Stimulated activated CD8-positive, alpha-beta memory T cell treated with anti-CD3 and anti-CD28 coated beads, Interleukin-15, amount 100 ng/mL, for 1 hour (primary cell): ENCODE measurements at regions not wholly inside any gene's neighbourhood (a gene's known extent, or its start where the extent isn't known, plus 50 kb on each side); places are given as distances from the start of the nearest gene placed in this dataset.

ENCODE experiments used
- DNase-seq: peaks from one replicate; pipeline ENCODE4 v3.0.0-alpha.2; 2020; ENCODE audit warnings: low read depth

DNA sequence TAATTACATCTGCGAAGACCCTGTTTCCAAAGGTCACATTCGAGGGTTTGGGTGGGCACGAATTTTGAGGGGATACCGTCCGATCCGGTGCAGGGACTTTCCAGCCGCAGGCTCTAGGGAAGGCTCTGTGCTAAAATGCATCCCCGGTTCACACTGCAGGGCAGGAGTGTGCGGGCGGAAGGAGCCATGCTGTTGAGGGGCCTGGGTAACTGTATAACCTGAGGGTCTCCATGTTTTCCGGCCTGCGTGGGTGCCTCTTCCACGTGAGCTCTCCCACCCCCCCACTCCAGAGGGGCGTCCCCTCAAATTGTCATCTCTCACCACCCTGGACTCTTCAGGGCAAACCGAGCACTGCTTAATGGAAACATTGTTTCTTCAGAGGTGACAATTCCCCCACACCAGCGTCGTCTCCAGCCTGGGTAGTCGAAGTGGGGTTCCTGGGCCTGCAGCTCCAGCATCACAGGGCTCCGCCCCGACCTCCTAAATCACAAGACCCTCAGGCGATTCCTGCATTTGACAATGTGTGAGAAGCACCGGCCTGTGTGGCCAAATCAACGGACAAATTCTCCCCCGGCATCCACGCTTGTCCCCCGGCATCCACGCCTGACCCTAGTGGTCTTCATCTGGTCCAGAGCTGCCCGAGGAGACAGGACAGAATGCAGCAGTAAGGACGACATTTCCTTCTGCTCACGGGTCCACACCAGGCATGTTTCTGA lies 51.2 kb downstream of the FOXL3 start:
- no peak for DNase-seq

DNA sequence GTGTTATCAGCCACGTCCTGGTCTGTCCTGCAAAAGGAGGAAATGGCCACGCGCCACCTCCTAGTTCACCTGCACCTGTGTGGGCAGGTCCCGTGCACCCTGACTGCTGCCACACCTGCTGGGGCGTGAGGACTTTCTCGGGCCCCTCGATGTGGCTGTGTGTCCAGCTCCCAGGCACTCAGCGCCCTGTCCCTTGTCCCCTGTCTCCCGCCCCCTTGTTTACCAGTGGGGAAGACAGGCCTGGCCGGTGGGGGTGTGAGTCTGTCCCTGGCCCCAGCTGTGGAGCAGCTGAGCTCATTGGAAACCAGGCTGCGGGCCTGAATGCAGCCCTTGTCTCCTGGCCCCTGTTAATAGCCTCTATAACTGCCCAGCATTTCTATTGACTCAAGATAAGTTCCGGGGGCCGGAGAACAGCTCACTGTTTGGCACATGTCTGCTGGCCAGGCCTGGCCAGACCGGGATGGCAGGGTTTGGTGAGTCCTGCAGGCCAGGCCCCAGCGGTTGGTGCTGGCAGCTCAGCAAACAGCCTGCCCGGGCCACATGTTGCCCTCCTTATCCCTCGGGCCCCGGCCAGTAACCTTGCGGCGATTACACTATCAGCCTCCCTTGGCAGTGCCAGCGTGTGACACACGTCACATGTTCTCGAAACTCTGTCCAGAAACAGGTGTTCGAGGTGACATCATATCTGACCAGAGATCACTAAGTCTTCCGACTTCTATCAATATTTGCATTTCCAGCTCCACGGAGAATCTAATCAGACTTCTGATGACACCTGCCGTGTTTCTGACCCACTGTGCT lies 52.1 kb downstream of the FOXL3 start:
- no peak for DNase-seq

DNA sequence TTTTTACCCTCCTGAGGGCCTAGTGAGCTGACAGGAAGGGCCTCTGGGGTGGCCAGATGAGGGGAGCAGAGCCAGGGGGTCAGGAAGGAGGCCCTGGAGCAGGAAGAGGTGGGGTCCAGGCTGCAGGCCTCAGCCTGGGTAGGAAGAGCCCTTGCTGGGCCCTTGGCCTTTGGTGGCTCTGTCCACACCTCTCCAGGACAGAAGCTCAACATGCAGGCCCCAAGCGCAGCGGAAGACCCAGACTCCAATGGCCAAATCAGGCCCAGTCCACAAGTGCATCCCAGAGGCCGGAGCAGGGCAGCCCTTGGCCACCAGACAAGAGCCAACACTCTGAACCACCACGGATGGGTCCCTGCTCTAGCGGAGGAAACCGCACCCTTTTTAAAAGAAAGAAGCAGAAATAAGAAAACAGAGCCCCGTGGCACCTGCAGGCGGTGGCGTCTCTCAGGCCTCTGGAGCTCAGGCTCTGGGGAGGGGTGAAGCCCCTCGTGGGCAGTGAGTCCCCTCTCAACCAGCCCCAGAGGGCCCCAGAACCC lies 52.8 kb downstream of the FOXL3 start:
- DNase-seq, result no peak

DNA sequence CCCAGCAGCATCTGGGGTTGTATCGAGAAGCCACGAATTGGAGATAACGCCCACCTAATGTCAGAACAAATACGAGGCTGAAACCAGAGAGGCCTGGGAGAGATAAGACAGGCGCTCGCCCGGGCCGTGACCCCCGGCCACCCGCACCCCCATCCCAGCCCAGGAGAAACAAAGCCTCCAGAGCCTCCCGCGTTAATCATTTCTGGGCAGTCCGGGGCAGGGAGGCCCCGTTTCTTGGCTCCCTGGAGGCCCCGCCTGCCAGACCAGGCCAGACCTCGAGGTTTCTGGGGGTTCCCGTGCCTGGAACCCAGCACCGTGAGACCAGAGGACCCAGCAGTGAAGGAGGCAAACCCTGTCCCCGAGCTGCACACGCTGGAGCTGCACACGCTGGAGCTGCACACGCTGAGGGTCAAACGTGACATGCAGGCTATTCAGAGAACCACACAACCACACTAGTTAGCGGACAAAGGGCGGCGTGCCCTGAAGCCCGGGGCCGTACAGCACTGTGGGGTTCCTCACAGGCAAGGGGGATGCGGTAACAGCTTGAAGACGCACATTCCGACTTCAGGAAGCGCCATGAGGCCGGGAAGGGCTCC lies 53.4 kb downstream of the FOXL3 start:
- no peak for DNase-seq

DNA sequence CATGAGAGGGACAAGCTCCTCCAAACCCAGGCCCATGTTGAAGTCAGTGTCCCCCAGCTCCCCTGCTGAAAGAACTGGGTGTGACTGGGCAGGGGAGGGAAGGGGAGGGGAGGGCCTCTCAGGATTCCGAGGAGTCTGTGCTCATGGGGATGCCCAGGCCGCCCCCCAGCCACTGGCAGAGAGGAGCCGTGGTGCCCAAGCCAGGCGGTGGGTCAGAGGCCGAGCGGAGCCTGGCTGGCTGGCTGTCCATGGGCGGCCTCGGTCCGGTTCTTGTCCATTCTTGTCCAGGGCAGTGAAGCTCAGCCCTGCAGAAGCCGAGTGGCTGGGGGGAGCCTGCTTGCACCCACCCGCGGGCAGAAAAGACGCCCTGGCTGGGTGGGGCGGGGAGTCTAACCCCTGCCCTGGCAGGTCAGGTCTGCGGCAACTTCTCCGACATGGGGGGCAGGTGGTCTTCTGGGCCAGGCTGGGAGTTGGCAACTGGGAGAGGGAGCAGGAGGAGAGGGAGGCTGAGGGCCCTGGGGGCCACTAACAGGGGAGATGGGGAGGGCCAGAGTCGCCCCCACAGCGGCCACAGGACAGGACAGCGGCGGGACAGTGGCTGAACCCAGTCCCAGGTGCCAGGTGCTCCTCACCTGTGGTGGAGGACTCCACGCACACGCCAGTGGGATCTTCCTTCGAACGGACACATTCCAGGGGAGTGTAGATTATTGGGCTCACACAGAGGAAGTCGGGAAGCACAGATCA lies 54.1 kb downstream of the FOXL3 start:
- no peak for DNase-seq

DNA sequence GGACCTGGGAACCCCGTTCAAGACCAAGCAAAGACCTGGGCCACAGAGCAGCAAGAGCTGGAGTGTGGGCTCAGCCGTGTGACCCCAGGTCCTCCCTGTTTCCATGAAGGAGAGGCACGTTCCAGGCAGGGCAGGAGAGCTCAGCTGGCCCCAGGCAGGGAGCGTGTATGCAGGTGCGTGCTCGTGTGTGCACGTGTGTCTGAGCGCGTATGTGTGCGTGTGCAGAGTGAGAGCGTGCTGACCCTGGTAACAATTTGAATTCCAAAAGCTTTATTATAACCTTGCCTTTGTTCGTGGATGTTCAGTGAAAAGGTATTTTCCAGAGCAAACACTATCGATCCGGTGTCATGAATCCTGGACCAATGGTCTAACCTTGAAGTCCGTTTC lies 54.6 kb downstream of the FOXL3 start:
- DNase-seq, result no peak

DNA sequence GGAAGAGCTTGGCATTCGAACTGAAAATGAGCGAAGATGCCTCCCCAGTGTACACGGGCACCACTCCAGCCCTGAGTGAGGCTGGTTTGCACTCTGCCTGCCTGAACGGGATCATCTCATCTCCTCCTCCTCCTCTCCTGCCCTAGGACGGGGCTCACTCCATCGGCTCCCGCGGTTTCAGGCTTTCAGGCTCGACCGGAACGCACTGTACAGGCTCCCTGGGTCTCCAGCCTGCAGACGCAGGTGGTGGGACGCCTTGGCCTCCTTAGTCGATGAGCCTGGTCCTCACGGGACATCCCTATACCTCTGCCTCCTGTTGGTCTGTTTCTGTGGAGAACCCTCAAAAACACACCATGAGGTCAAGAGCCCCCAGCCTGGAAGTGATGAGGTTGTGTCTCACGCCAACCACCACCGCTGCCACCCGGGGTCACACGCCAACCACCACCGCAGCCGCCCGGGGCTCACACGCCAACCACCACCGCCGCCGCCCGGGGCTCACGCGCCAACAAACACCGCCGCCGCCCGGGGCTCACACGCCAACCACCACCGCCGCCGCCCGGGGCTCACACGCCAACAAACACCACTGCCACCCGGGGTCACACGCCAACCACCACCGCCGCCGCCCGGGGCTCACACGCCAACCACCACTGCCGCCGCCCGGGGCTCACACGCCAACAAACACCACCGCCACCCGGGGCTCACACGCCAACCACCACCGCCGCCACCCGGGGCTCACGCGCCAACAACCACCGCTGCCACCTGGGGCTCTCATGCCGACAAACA lies 56.3 kb downstream of the FOXL3 start:
- DNase-seq, result no peak

DNA sequence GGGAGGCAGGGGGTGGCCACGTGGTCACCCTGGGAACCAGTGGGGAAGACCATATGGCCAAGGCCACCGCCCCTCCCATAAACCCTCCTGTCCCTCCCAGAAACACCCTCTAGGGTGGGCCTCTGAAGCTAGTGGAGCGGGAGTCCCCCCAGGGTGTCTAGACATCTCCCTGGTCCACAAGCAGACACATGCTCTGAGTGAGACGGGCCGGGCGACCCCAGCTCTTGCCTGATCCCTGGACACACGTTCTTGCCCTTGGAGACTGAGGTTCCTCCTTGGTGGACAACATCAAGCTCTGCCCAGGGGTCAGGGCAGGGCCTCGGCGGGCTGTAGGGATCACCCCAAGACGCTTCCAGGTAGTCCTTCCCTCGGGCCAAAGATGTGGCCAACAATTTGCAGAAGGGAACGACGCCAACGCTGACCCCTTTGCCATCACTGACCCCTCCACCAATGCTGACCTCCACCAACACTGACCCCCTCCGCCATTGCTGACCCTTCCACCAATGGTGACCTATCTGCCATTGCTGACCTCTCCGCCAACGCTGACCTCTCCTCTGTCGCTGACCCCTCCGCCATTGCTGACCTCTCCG lies 57.1 kb downstream of the FOXL3 start:
- DNase-seq, result no peak

DNA sequence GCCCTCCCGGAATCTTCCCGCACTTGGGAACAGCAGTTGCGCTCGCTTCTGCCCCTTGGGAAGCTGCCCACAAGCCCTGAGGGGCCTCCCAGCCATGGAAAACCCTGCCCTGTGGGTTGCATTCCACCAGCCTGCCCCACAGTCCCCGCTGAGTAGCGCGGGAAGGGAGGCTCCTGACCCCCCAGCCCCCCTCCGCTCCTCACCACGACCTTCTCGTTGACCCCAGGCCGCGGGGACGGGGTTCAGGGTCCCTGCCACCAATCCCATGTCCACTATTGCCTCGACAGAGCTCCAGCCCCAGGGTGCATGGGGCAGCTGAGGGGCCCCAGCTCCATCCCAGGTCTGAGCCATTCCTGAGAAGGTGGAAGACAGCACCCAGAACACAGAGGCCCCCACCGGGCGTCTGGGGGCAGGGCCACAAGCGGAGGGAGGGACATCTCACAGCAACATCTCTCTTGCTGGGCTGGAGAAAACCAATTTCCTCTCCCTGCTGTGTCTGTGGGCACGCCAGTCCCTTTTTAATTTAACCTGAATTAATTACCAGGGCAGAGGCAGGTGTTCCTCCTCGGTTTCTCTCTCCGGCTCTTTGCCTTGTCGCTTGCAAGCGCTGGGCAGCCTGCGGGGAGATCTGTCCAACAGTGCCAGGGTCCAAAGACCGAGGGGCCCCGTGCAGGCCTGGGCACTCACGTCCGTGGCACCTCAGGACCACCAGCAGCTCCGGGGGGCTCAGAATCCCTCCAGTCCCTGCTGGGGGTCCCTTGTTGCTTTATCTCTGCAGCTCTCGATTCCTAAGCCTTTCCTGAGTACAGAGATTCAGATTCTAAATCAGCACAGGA lies 57.9 kb downstream of the FOXL3 start:
- DNase-seq, result no peak

DNA sequence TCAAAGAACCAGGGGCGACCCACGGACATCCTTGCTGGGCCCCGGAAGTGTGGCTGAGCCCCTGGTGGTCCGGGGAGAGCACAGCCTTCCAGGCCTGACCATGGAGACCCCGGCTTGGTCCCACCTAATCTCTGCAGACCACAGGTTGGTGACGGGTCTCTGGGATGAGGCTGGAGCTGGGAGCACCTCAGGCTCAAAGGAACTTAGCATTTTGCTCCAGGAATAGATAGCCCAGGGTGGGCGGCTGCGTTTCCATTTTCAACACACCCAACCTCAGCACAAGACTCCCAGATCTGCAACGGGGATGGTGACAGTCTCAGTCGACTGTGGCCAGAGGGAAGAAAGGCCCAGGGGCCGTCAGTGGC lies 58.5 kb downstream of the FOXL3 start:
- no peak for DNase-seq

DNA sequence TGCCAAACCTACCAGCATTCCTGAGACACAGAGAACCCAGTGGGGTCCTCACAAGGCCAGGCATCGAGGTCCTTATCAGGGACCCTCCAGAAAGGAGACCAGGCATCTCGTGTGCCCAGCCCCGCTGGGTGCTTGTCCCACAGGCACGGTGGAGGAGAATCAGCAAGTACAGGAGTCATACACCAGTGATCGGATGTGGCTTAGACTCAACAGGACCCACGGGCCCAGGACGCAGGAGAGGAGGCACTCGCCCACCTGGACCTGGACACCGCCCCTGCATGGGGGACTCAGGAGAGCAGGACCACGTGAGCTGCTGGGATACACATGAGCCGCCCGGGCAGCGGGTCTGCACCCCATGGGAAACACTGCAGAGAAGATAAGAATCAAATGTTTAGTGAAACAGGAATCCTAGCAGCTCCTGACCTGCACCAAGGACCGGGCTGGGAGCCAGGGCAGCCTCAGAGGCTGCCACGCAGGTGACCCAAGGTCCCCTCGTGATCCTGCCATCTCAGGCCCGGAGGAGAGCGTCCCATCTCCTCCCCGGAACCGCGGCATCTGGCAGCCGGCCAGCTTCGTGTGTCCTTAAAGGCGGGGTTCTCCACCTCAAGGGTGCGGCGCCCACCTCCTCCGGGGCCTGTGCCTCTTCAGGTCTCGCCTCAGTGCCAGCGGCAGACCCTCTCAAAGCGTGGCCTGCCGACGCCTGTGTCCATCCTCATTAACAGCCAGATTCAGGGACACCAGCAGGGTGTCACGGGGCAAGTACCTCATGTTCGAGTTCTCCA lies 59.2 kb downstream of the FOXL3 start:
- no peak for DNase-seq

DNA sequence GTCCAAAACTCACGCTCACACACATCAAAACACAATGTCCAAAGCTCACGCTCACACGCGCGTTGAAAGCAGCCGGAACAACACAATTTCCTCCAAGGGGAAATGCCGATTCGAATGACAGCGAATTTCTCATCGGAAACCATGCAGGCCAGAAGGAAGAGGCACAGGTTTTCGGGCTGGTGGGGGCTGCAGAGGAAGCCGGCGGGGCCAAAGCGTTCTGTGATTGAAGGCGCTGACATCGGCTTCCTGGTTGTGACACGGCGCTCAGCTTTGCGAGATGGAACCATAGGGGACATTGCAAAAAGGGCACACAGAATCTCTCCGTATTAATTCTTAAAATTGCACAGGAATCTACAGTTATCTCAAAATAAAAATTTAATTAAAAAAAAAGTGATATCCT lies 61.3 kb downstream of the FOXL3 start:
- peak; percentile 42 for DNase-seq

DNA sequence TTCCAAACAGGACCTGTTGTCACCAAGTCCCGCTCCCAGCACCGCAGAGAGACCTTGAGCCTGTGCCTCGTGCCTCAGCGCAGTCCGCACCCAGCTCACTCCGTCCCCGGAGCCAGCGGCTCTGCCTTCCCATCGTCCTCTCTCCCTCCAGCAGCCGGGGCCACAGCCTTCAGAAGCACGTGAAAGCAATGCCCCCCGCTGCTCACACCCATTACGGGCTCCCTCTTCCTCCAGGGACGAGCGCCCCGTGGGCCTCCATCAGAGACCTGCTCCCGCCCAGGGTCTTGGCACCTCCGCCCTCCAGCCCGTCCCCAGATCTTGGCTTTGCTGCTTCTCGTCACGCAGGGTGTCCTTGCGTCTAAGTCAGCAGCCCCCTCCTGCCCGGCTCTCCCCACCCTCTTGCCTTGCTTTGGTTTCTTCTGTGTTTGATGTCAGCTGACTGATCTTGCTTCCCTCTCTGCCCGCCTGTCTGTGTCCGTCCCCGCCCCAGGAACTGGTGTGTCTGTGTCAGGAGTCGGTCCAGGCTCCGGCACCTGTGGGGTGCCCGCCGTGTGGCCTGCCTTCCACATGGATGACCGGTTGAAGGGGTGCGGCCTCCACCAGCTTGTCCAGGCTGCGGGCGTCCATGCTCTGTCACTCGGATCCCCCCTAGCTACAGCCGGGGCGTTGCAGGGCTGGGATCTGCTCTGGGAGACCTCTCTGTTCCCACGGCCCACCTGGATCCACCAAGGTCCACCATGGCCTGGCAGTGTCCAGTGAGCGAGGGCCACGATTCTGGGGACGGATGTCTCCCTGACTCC lies 61.9 kb downstream of the FOXL3 start:
- peak; percentile 27 for DNase-seq

DNA sequence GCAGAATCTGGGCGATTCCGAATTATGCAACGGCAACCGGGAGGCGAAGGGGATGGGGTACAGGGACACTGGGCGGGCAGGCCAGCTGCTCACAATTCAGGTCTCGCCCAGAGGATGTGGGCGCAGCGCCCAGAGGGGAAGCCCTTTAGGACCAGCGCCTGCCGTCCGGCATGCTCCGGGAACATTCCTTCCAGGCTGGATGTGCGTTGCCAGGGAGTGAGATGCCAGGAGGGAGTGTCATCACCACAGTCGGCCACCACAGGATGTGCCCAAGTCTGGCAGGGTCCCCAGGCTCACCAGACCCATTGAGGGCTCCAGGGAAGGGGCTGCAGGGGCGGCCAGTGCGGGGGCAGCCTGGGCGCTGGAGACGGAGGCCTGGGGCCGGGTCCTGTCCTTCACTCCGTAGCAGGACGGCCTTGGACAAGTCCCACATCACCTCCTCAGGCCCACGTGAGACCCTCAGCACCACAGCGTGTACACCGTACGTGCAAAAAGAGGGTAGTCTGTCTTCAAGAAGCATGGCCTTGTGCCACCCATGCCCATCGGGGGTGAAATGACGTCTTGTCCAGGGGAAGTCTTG lies 63.9 kb downstream of the FOXL3 start:
- DNase-seq, result no peak

DNA sequence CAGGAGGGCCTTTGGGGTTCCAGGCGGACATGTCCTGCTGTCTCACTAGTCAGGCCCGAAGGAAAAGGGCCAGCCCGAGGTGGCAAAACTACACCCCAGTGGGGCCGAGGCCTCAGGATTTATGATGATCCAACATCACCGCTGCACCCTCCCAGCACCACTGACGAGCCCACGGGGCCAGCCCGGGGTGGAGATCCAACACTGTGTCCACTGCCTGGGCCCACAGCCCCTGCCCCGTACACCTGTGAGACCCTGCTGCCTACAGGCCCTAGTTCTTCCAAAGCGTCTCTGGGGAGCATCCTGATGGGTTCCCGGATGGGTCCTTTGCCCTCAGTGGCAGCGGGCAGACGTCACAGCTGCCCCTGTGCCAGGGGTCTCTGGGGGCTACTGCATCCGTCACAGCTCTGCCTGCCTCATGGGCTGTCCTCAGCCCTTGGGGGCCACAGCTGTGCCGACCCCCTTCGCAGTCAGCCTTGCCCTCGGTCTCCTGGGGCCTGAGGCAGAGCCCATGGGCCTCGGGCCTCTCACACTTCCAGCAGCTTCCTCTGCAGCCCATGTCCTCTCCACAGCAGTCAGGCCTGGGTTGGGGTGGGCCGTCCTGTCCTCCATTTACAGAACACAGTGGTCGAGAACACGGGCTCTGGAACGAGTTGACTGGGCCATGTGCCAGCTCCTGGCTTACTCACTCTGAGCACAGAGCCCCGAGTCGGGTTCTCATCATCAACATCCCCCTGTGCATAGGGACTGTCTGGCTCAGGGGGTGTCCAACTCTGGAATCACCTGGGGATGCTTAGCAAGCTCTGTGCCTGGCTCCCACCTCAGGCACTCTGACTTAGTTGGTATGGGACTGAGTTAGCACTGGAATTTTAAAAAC lies 64.9 kb downstream of the FOXL3 start:
- no peak for DNase-seq

DNA sequence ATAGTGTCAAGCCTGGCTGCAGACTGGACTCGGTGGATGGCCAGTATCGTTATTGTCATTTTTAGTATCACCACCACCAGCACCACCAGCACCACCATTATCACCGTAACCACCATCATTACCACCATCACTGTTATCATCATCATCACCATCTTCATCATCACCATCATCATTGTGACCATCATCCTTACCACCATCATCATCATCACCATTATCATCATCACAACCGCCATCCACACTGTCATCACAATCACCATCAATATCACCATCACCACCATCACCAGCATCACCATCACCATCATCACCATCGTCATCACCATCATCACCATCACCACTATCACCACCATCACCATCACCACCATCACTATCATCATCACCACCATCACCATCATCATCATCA lies 65.6 kb downstream of the FOXL3 start:
- no peak for DNase-seq

DNA sequence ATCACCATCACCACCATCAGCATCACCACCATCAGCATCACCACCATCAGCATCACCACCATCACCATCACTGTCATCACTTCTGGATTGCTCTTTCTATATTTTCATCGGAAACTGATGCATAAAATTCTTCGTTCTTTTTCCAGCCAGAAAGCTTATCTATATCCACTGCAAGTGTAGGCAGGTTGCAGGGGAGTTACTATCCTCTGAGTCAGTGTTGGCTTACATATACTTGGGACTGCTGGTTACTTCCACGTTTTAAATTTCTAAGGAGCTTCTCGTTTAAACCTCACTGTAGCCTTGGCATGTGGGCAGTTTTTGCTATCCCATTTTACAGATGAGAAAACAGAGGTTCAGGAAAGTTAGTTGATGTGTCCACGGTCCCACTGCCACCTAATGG lies 66.1 kb downstream of the FOXL3 start:
- DNase-seq, result no peak
